MG63 (cell line): ENCODE measurements at regions not wholly inside any gene's neighbourhood (a gene's known extent, or its start where the extent isn't known, plus 50 kb on each side); places are given as distances from the start of the nearest gene placed in this dataset.
"Not testable (repeated sequence)": the region's sequence is repeated elsewhere in the genome, so short reads cannot be mapped to it uniquely, and the experiment has no call there.

Experiments
- DNase-seq: peaks from one replicate; pipeline ENCODE4 v3.0.0-alpha.2; 2020
- H3K27me3 ChIP-seq: fragments of 250-450 bp; sonication (Bioruptor Pico); 2 replicates; pipeline ENCODE4 v1.5.1; 2020; ENCODE audit warnings: mild to moderate bottlenecking, moderate library complexity
- H3K36me3 ChIP-seq: fragments of 250-450 bp; sonication (Bioruptor Pico); 2 replicates; pipeline ENCODE4 v1.5.1; 2020; ENCODE audit warnings: mild to moderate bottlenecking, moderate library complexity
- H3K4me3 ChIP-seq: fragments of 250-450 bp; sonication (Bioruptor Pico); 2 replicates; pipeline ENCODE4 v1.5.1; 2020; ENCODE audit warnings: mild to moderate bottlenecking, moderate library complexity
- H3K9me3 ChIP-seq: fragments of 250-450 bp; sonication (Bioruptor Pico); 2 replicates; pipeline ENCODE4 v1.5.1; 2020; ENCODE audit warnings: mild to moderate bottlenecking, moderate library complexity

GRCh38 chr12:19801941-19802340 is 362.6 kb downstream of the AEBP2 start:
- no peaks in the 10 kb centered on the region for H3K36me3 ChIP-seq
- no peak for DNase-seq
- H3K9me3 ChIP-seq = no peaks in the 10 kb centered on the region
- no peaks in the 10 kb centered on the region for H3K27me3 ChIP-seq
- H3K4me3 ChIP-seq = no peak overlapping the region

GRCh38 chr12:19802915-19803314 is 363.6 kb downstream of the AEBP2 start:
- Histone ChIP-seq H3K27me3 (no peaks in the 10 kb centered on the region), H3K4me3 (no peak overlapping the region), H3K36me3 (no peaks in the 10 kb centered on the region), H3K9me3 (no peaks in the 10 kb centered on the region)
- no peak for DNase-seq

GRCh38 chr12:19804737-19805136 is 365.4 kb downstream of the AEBP2 start:
- Histone ChIP-seq H3K27me3 (no peaks in the 10 kb centered on the region), H3K36me3 (no peaks in the 10 kb centered on the region), H3K9me3 (no peaks in the 10 kb centered on the region), H3K4me3 (no peak overlapping the region)
- no peak for DNase-seq

GRCh38 chr12:19808371-19808770 is 369.1 kb downstream of the AEBP2 start:
- Histone ChIP-seq H3K4me3 (no peak overlapping the region), H3K36me3 (no peaks in the 10 kb centered on the region), H3K9me3 (no peaks in the 10 kb centered on the region), H3K27me3 (no peaks in the 10 kb centered on the region)
- DNase-seq = no peak

GRCh38 chr12:19810213-19810612 is 370.9 kb downstream of the AEBP2 start:
- H3K36me3 ChIP-seq = no peaks in the 10 kb centered on the region
- H3K4me3 ChIP-seq = no peak overlapping the region
- no peak for DNase-seq
- peaks cover 4% of the 10 kb centered on the region; the same call in 1 of the 2 replicates for H3K9me3 ChIP-seq
- no peaks in the 10 kb centered on the region for H3K27me3 ChIP-seq

GRCh38 chr12:19811922-19812321 is 372.6 kb downstream of the AEBP2 start:
- no peaks in the 10 kb centered on the region for H3K27me3 ChIP-seq
- H3K9me3 ChIP-seq = peaks cover 4% of the 10 kb centered on the region; the same call in 1 of the 2 replicates
- H3K4me3 ChIP-seq = no peak overlapping the region

GRCh38 chr12:19819231-19819630 is 379.9 kb downstream of the AEBP2 start:
- Histone ChIP-seq H3K36me3 (no peaks in the 10 kb centered on the region), H3K27me3 (no peaks in the 10 kb centered on the region), H3K4me3 (no peak overlapping the region), H3K9me3 (peaks cover 1% of the 10 kb centered on the region; the same call in 1 of the 2 replicates)
- no peak for DNase-seq

More at GRCh38 chr12:19811922-19812321, 372.6 kb downstream of the AEBP2 start:
- H3K36me3 ChIP-seq = no peaks in the 10 kb centered on the region
- no peak for DNase-seq

GRCh38 chr12:19822476-19822875 is 383.2 kb downstream of the AEBP2 start:
- H3K4me3 ChIP-seq = no peak overlapping the region
- DNase-seq = no peak
- H3K36me3 ChIP-seq = no peaks in the 10 kb centered on the region
- no peaks in the 10 kb centered on the region for H3K27me3 ChIP-seq
- H3K9me3 ChIP-seq = no peaks in the 10 kb centered on the region

- H3K9me3 ChIP-seq, H3K36me3 ChIP-seq, H3K4me3 ChIP-seq, H3K27me3 ChIP-seq, DNase-seq: not testable (repeated sequence)
Observed at GRCh38 chr12:19823326-19823725, 384.0 kb downstream of the AEBP2 start.

GRCh38 chr12:19826980-19827550 is 387.8 kb downstream of the AEBP2 start:
- Histone ChIP-seq H3K27me3 (no peaks in the 10 kb centered on the region), H3K4me3 (no peak overlapping the region), H3K9me3 (no peaks in the 10 kb centered on the region), H3K36me3 (no peaks in the 10 kb centered on the region)
- no peak for DNase-seq

GRCh38 chr12:19829100-19829853 is 390.0 kb downstream of the AEBP2 start:
- no peaks in the 10 kb centered on the region for H3K9me3 ChIP-seq
- no peak for DNase-seq
- no peaks in the 10 kb centered on the region for H3K36me3 ChIP-seq
- H3K4me3 ChIP-seq = no peak overlapping the region
- H3K27me3 ChIP-seq = no peaks in the 10 kb centered on the region

GRCh38 chr12:19830446-19830845 is 391.2 kb downstream of the AEBP2 start:
- no peaks in the 10 kb centered on the region for H3K27me3 ChIP-seq
- H3K9me3 ChIP-seq = no peaks in the 10 kb centered on the region
- no peak for DNase-seq
- H3K36me3 ChIP-seq = no peaks in the 10 kb centered on the region
- no peak overlapping the region for H3K4me3 ChIP-seq

GRCh38 chr12:19833775-19834501 is 394.6 kb downstream of the AEBP2 start:
- Histone ChIP-seq H3K36me3 (no peaks in the 10 kb centered on the region), H3K27me3 (no peaks in the 10 kb centered on the region), H3K9me3 (no peaks in the 10 kb centered on the region), H3K4me3 (no peak overlapping the region)
- DNase-seq = no peak

GRCh38 chr12:19834592-19834991 is 395.3 kb downstream of the AEBP2 start:
- Histone ChIP-seq H3K4me3 (no peak overlapping the region), H3K36me3 (no peaks in the 10 kb centered on the region), H3K27me3 (no peaks in the 10 kb centered on the region), H3K9me3 (no peaks in the 10 kb centered on the region)
- DNase-seq = no peak

GRCh38 chr12:19836056-19836455 is 396.8 kb downstream of the AEBP2 start:
- DNase-seq = no peak
- H3K36me3 ChIP-seq = no peaks in the 10 kb centered on the region
- no peaks in the 10 kb centered on the region for H3K9me3 ChIP-seq
- H3K27me3 ChIP-seq = no peaks in the 10 kb centered on the region
- no peak overlapping the region for H3K4me3 ChIP-seq

GRCh38 chr12:19836456-19836855 is 397.2 kb downstream of the AEBP2 start:
- Histone ChIP-seq H3K9me3 (no peaks in the 10 kb centered on the region), H3K27me3 (no peaks in the 10 kb centered on the region)

GRCh38 chr12:19837543-19837942 is 398.3 kb downstream of the AEBP2 start:
- no peaks in the 10 kb centered on the region for H3K27me3 ChIP-seq
- DNase-seq = no peak
- H3K9me3 ChIP-seq = no peaks in the 10 kb centered on the region
- no peaks in the 10 kb centered on the region for H3K36me3 ChIP-seq
- no peak overlapping the region for H3K4me3 ChIP-seq

More at GRCh38 chr12:19836456-19836855, 397.2 kb downstream of the AEBP2 start:
- DNase-seq = no peak
- H3K4me3 ChIP-seq = no peak overlapping the region
- no peaks in the 10 kb centered on the region for H3K36me3 ChIP-seq
